ENCODE measurements at regions not wholly inside any gene's neighbourhood (a gene's known extent, or its start where the extent isn't known, plus 50 kb on each side); places are given as distances from the start of the nearest gene placed in this dataset.

GRCh38 chr1:217049081-217049480 lies 325.9 kb upstream of the ESRRG start:
- no peak for DNase-seq (ENCODE audit: low read depth)
- no peak for FAIRE-seq
- no peaks in the 10 kb centered on the region for H3K27me3 ChIP-seq (ENCODE audit: insufficient read depth, low read length)
- H4K20me1 ChIP-seq (ENCODE audit: insufficient read depth, low read length), result no peaks in the 10 kb centered on the region
- no peak overlapping the region for H2AFZ ChIP-seq (ENCODE audit: low read depth, low read length)
- no peaks in the 10 kb centered on the region for H3K4me1 ChIP-seq (ENCODE audit: insufficient read depth, low read length)
- Mint-ChIP-seq H3K36me3 (ENCODE audit: low read depth, unreplicated experiment) (no peaks in the 10 kb centered on the region), H3K4me1 (ENCODE audit: low read depth, unreplicated experiment) (no peaks in the 10 kb centered on the region), H3K27me3 (ENCODE audit: low read depth, unreplicated experiment) (peaks cover 4% of the 10 kb centered on the region), H3K4me3 (ENCODE audit: unreplicated experiment) (no peak overlapping the region), H3K27ac (ENCODE audit: unreplicated experiment) (no peak overlapping the region), H3K9me3 (ENCODE audit: unreplicated experiment) (no peaks in the 10 kb centered on the region)
- TF ChIP-seq EZH2 (IDR thresholded peaks at IDR 0.05; ENCODE audit: insufficient read depth, low read length) (no peak), CTCF (IDR thresholded peaks at IDR 0.05; ENCODE audit: insufficient read depth, low read depth, low read length) (no peak)
- H3K79me2 ChIP-seq (ENCODE audit: insufficient read depth, low read length), result no peaks in the 10 kb centered on the region
- H3K4me3 ChIP-seq (ENCODE audit: insufficient read depth, low read depth, low read length), result no peak overlapping the region
- no peak overlapping the region for H3K4me2 ChIP-seq (ENCODE audit: low read length)
- no peak overlapping the region for H3K27ac ChIP-seq (ENCODE audit: low read depth, low read length)
- no peak overlapping the region for H3K9ac ChIP-seq (ENCODE audit: low read length)
- H3K36me3 ChIP-seq (ENCODE audit: insufficient read depth, low read length), result no peaks in the 10 kb centered on the region
- no peaks in the 10 kb centered on the region for H3K9me3 ChIP-seq (ENCODE audit: insufficient read depth, low read depth, low read length)

GRCh38 chr1:217048104-217048707 lies 325.0 kb upstream of the ESRRG start:
- Histone ChIP-seq H3K27me3 (ENCODE audit: insufficient read depth, low read length) (no peaks in the 10 kb centered on the region), H3K4me1 (ENCODE audit: insufficient read depth, low read length) (no peaks in the 10 kb centered on the region), H3K9me3 (ENCODE audit: insufficient read depth, low read depth, low read length) (no peaks in the 10 kb centered on the region), H2AFZ (ENCODE audit: low read depth, low read length) (no peak overlapping the region), H3K4me2 (ENCODE audit: low read length) (no peak overlapping the region), H3K79me2 (ENCODE audit: insufficient read depth, low read length) (no peaks in the 10 kb centered on the region), H3K9ac (ENCODE audit: low read length) (no peak overlapping the region), H4K20me1 (ENCODE audit: insufficient read depth, low read length) (no peaks in the 10 kb centered on the region), H3K36me3 (ENCODE audit: insufficient read depth, low read length) (no peaks in the 10 kb centered on the region), H3K4me3 (ENCODE audit: insufficient read depth, low read depth, low read length) (no peak overlapping the region), H3K27ac (ENCODE audit: low read depth, low read length) (no peak overlapping the region)
- TF ChIP-seq CTCF (IDR thresholded peaks at IDR 0.05; ENCODE audit: insufficient read depth, low read depth, low read length) (no peak), EZH2 (IDR thresholded peaks at IDR 0.05; ENCODE audit: insufficient read depth, low read length) (no peak)
- FAIRE-seq (no peak), DNase-seq (ENCODE audit: low read depth) (no peak)
- no peaks in the 10 kb centered on the region for H3K9me3 Mint-ChIP-seq (ENCODE audit: unreplicated experiment)
- H3K27me3 Mint-ChIP-seq (ENCODE audit: low read depth, unreplicated experiment), result peaks cover 4% of the 10 kb centered on the region
- H3K4me1 Mint-ChIP-seq (ENCODE audit: low read depth, unreplicated experiment), result no peaks in the 10 kb centered on the region
- H3K4me3 Mint-ChIP-seq (ENCODE audit: unreplicated experiment), result no peak overlapping the region
- H3K36me3 Mint-ChIP-seq (ENCODE audit: low read depth, unreplicated experiment), result no peaks in the 10 kb centered on the region
- no peak overlapping the region for H3K27ac Mint-ChIP-seq (ENCODE audit: unreplicated experiment)

- H3K27me3 Mint-ChIP-seq (ENCODE audit: low read depth, unreplicated experiment), result no peaks in the 10 kb centered on the region
- no peak overlapping the region for H3K9ac ChIP-seq (ENCODE audit: low read length)
- no peaks in the 10 kb centered on the region for H4K20me1 ChIP-seq (ENCODE audit: insufficient read depth, low read length)
- H3K4me2 ChIP-seq (ENCODE audit: low read length), result no peak overlapping the region
- H3K9me3 Mint-ChIP-seq (ENCODE audit: unreplicated experiment), result peaks cover 16% of the 10 kb centered on the region
- no peaks in the 10 kb centered on the region for H3K9me3 ChIP-seq (ENCODE audit: insufficient read depth, low read depth, low read length)
- H3K27me3 ChIP-seq (ENCODE audit: insufficient read depth, low read length), result no peaks in the 10 kb centered on the region
- H3K36me3 ChIP-seq (ENCODE audit: insufficient read depth, low read length), result no peaks in the 10 kb centered on the region
- H2AFZ ChIP-seq (ENCODE audit: low read depth, low read length), result no peak overlapping the region
- TF ChIP-seq EZH2 (IDR thresholded peaks at IDR 0.05; ENCODE audit: insufficient read depth, low read length) (no peak), CTCF (IDR thresholded peaks at IDR 0.05; ENCODE audit: insufficient read depth, low read depth, low read length) (no peak)
- DNase-seq (ENCODE audit: low read depth) (peak; percentile 26), FAIRE-seq (no peak)
- H3K27ac Mint-ChIP-seq (ENCODE audit: unreplicated experiment), result no peak overlapping the region
- no peaks in the 10 kb centered on the region for H3K36me3 Mint-ChIP-seq (ENCODE audit: low read depth, unreplicated experiment)
- no peak overlapping the region for H3K27ac ChIP-seq (ENCODE audit: low read depth, low read length)
- no peak overlapping the region for H3K4me3 ChIP-seq (ENCODE audit: insufficient read depth, low read depth, low read length)
- H3K4me1 Mint-ChIP-seq (ENCODE audit: low read depth, unreplicated experiment), result peaks cover 8% of the 10 kb centered on the region
- no peak overlapping the region for H3K4me3 Mint-ChIP-seq (ENCODE audit: unreplicated experiment)
- no peaks in the 10 kb centered on the region for H3K79me2 ChIP-seq (ENCODE audit: insufficient read depth, low read length)
- H3K4me1 ChIP-seq (ENCODE audit: insufficient read depth, low read length), result no peaks in the 10 kb centered on the region
Measured at GRCh38 chr1:217040711-217041455, 317.7 kb upstream of the ESRRG start.
